ENCODE measurements at regions not wholly inside any gene's neighbourhood (a gene's known extent, or its start where the extent isn't known, plus 50 kb on each side); places are given as distances from the start of the nearest gene placed in this dataset.

DNA sequence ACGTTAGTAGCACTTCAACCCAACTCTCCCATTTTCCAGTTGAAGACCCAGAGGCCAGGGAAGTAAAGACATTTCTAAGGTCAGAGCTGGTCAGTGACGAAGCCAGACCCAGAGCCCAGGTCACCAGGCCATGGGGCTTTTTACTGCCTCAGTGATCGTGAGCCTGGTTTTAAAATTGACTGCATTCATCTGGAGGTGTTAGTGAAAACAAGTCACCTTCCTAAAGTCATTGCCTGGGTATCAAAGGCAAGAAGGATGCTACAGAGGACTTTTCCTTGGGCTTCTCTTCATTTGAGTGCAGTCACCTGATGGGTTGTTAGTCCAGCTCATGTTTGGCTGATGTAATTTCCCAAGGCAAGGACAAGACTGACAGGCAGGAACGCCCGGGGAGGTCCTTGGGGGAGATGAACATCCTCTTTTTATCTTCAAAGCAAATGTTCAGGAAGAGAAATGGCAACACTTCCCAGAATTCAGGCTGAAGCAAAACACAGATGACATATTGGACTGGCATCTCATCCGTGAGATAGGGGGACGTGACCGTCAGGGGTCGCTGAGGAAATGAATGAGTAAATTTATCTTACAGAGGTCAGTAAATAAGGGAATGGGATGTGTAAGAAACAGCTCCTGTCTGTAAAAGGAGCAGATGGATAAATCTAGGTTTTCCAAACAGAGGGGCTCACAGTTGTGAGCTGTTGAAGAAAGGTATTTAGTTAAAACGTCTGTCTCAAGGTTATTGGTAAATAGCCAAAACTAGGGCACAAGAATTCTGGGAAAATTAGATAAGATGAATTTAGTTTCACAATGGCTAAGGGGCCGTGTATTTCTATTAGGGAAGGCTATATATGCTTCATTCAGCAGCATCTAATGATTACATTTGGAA, 201.2 kb downstream of the OPA1 start:
- TF ChIP-seq, protein P1, sequence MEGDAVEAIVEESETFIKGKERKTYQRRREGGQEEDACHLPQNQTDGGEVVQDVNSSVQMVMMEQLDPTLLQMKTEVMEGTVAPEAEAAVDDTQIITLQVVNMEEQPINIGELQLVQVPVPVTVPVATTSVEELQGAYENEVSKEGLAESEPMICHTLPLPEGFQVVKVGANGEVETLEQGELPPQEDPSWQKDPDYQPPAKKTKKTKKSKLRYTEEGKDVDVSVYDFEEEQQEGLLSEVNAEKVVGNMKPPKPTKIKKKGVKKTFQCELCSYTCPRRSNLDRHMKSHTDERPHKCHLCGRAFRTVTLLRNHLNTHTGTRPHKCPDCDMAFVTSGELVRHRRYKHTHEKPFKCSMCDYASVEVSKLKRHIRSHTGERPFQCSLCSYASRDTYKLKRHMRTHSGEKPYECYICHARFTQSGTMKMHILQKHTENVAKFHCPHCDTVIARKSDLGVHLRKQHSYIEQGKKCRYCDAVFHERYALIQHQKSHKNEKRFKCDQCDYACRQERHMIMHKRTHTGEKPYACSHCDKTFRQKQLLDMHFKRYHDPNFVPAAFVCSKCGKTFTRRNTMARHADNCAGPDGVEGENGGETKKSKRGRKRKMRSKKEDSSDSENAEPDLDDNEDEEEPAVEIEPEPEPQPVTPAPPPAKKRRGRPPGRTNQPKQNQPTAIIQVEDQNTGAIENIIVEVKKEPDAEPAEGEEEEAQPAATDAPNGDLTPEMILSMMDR (conservative IDR thresholded peaks at IDR 0.05; ENCODE audit: low read depth, low read length) = no peak
- no peak for DNase-seq (ENCODE audit: low read depth)
- H3K4me3 ChIP-seq (ENCODE audit: low read length) = no peak overlapping the region

DNA sequence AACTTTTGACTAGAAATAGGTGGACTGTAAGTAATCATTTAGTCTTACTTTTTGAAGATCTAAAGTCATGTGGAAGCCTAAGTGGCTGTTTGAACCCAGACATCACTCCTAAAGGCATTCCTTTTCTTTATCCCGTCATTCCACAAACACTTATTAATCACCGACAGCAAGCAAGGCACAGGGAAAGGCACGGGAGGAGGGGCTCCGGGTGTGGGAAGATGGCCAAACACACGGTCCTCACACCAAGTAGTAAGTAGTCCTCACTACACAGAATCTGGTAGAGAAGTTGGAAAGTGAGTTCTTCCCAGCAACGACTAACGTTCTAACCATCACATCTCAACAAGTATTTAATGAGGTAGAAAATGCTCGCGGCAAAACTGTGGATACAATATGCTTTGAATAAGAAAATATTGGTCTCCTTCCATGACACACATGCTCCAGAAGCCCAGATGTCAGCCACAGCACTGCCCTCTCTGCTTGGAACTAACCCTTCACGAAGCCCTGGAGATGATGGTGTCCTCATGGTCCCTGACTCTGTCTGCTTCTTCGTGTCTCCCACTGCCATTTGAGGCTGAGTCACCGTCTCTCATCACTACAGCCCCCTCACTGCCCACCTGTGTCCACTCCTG, 202.2 kb downstream of the OPA1 start:
- no peak overlapping the region for H3K4me3 ChIP-seq (ENCODE audit: low read length)
- peak; percentile 71 for DNase-seq (ENCODE audit: low read depth)
- TF ChIP-seq, protein P1 (conservative IDR thresholded peaks at IDR 0.05; ENCODE audit: low read depth, low read length) = no peak

DNA sequence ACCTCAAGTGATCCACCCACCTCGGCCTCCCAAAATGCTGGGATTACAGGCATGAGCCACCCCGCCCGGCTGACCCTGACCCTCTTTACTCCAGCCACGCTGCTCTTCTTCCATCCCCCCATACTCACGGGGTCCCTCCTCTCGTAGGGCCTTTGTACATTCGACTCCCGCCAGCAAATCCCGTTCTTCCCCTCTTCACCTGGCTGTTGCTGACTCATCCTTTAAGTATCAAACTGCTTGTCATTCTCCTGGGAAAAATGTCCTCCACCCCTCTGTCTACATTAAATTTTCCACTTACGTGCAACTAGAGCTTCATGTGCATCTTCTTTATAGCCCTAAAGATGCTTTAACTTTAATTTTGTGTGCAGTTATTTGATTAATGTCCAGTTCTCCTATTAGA, 203.1 kb downstream of the OPA1 start:
- H3K4me3 ChIP-seq (ENCODE audit: low read length) = no peak overlapping the region
- TF ChIP-seq, protein P1 (conservative IDR thresholded peaks at IDR 0.05; ENCODE audit: low read depth, low read length) = no peak
- no peak for DNase-seq (ENCODE audit: low read depth)

DNA sequence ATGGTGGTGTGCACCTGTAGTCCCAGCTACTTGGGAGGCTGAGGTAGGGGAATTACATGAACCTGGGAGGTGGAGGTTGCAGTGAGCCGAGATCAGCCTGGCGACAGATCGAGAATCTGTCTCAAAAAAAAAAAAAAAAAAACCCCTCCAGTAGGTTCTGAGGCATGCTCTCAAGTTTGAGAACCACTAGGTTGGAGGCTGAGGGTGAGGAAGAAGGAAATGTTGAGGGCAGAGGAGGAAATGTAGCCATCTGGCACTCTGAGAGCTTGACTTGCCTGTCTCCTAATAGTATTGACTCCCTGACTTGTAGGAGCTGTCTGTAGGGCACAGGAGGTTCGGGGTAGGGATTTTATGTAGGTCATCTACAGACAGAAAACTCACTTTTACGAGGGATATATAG, 204.6 kb downstream of the OPA1 start:
- H3K4me3 ChIP-seq (ENCODE audit: low read length) = no peak overlapping the region
- TF ChIP-seq, protein P1 (conservative IDR thresholded peaks at IDR 0.05; ENCODE audit: low read depth, low read length) = no peak
- DNase-seq (ENCODE audit: low read depth) = no peak

DNA sequence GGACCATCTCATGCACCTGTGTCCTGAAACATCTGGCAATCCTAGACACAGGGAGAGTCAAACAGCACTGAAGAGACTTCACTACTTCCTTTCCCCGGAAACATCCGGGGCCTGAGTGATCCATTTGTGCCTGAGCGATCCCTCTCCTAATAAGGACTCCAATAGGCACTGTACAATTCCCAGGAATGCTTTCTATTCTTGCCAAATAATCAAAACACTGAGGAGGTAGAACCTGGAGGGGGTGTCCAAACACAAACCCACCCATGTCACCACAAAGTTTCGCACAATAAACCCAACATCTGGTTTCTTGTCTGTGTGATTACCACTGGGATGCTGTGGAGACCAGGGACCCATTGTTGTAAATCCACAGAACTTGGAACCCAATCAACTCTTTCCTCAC, 205.0 kb downstream of the OPA1 start:
- no peak overlapping the region for H3K4me3 ChIP-seq (ENCODE audit: low read length)
- DNase-seq (ENCODE audit: low read depth) = no peak
- TF ChIP-seq, protein P1 (conservative IDR thresholded peaks at IDR 0.05; ENCODE audit: low read depth, low read length) = no peak

DNA sequence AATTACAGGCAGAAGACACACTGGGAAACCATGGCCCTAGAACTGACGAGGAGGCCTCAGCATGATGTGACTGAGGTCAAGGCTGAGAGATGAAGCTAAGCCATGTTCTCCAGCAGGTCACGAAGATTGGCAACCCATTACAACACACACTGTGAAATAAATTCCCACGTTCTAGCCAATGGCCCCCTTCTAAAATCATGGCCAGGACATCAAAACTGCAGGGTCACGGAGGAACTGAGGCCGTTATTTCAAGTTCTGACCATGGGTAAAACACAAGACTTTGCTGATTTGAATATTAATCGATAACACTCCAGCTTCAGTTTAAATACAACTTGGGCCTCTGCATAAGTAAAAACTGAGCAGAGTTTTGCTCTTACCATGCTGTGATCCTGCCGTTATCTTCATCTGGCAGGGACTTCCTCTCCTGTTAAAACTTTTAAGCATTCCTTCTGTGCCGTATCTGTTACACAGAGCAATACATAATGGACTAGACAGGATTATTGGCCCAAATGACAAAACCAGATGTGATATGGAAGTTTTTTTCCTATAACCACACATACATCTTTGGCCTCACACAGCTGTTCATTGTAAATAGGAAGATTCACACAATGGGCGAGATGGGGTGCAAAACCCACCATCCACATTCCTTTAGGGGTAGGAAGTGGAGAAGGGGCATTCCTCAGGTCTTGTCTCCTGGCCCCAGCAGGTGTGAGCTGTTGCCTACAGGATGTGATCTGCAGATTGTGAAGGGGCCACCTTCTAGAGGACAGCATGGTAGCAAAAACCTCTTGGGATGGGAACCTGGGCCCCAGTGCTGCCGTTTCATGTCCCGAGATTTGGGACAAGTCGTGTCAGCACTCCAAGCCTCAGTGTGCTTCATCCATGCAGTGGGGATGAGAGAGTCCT, 207.4 kb downstream of the OPA1 start:
- TF ChIP-seq, protein P1 (conservative IDR thresholded peaks at IDR 0.05; ENCODE audit: low read depth, low read length) = no peak
- H3K4me3 ChIP-seq (ENCODE audit: low read length) = no peak overlapping the region
- no peak for DNase-seq (ENCODE audit: low read depth)
